ENCODE measurements at regions not wholly inside any gene's neighbourhood (a gene's known extent, or its start where the extent isn't known, plus 50 kb on each side); places are given as distances from the start of the nearest gene placed in this dataset.

DNA sequence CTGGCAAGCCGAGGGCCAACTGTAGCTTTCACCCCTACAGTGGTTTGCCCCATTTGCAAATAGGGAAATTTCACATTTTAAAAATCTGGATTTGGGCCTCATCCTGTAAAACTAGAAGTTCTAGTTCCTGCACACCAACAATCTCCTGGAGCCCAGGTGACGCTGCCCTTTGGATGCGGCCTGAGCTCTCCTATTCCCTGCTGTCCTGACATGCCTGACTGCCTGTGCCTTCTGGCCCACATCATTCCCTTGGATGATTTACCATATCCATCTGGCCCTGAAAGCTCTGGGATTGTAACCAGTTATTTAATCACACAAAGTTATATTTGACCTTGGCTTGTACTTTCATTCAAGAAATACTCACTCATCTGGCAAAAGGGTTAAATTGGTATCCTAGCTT is 272.3 kb downstream of the ARRDC4 start:
- ATAC-seq = no peak
- FAIRE-seq = no peak
- TF ChIP-seq, protein P1, sequence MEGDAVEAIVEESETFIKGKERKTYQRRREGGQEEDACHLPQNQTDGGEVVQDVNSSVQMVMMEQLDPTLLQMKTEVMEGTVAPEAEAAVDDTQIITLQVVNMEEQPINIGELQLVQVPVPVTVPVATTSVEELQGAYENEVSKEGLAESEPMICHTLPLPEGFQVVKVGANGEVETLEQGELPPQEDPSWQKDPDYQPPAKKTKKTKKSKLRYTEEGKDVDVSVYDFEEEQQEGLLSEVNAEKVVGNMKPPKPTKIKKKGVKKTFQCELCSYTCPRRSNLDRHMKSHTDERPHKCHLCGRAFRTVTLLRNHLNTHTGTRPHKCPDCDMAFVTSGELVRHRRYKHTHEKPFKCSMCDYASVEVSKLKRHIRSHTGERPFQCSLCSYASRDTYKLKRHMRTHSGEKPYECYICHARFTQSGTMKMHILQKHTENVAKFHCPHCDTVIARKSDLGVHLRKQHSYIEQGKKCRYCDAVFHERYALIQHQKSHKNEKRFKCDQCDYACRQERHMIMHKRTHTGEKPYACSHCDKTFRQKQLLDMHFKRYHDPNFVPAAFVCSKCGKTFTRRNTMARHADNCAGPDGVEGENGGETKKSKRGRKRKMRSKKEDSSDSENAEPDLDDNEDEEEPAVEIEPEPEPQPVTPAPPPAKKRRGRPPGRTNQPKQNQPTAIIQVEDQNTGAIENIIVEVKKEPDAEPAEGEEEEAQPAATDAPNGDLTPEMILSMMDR (IDR thresholded peaks at IDR 0.05) = no peak
- Histone ChIP-seq H3K4me1 (no peaks in the 10 kb centered on the region), H3K27ac (no peak overlapping the region), H3K27me3 (no peaks in the 10 kb centered on the region), H3K4me3 (no peak overlapping the region), H3K36me3 (no peaks in the 10 kb centered on the region), H3K9me3 (no peaks in the 10 kb centered on the region)
- DNase-seq = no peak
- 83 to 94% methylated on average over 3 of the region's 3 CpGs for WGBS, 2 donors
- intact Hi-C loops (cut with DNase I) = no loop called here

DNA sequence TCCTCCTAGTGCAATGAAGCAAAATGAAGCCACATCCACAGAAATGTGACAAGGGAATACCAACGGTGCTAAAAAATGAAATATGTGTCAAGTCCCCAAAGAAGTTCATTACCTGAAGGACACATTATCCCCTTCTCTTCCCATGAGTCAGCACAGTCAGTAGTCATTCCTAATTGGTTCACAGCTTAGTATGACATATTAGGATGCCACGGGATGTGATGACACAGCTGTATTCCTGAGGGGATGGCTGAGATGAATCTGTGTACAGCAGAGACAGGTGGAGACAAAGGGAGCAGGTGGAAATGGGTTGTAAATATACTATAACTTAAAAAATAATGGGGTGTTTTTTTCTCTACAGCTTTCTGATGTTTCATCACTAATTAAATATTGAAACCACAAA is 273.4 kb downstream of the ARRDC4 start:
- TF ChIP-seq, protein P1 (IDR thresholded peaks at IDR 0.05) = no peak
- H3K9me3 ChIP-seq = no peaks in the 10 kb centered on the region
- H3K27me3 ChIP-seq = peaks cover 0 to 4% (median 0%) of the 10 kb centered on the region in 4 donors
- intact Hi-C loops (cut with DNase I) = no loop called here
- FAIRE-seq = no peak
- H3K27ac ChIP-seq = no peak overlapping the region
- 49 to 53% methylated on average over 2 of the region's 2 CpGs for WGBS, 2 donors
- no peaks in the 10 kb centered on the region for H3K36me3 ChIP-seq
- no peak for ATAC-seq
- no peaks in the 10 kb centered on the region for H3K4me1 ChIP-seq
- no peak for DNase-seq
- no peak overlapping the region for H3K4me3 ChIP-seq

GRCh38 chr15:98240303-98240702 is 279.8 kb downstream of the ARRDC4 start:
- Histone ChIP-seq H3K27ac (no peak overlapping the region), H3K27me3 (peaks cover 0 to 4% (median 0%) of the 10 kb centered on the region in 4 donors), H3K36me3 (no peaks in the 10 kb centered on the region), H3K9me3 (no peaks in the 10 kb centered on the region), H3K4me3 (no peak overlapping the region), H3K4me1 (no peaks in the 10 kb centered on the region)
- TF ChIP-seq, protein P1 (IDR thresholded peaks at IDR 0.05) = no peak
- DNase-seq (no peak), FAIRE-seq (no peak), ATAC-seq (no peak)
- intact Hi-C loops (cut with DNase I) = no loop called here
- WGBS, 2 donors = 2% methylated on average over 1 of the region's 1 CpG; no CpG with 5 or more reads in 1 of the 2 donors

GRCh38 chr15:98241032-98241554 is 280.6 kb downstream of the ARRDC4 start:
- 43 to 58% methylated on average over 3 of the region's 3 CpGs for WGBS, 2 donors
- Histone ChIP-seq H3K4me1 (no peaks in the 10 kb centered on the region), H3K4me3 (no peak overlapping the region), H3K27ac (no peak overlapping the region), H3K9me3 (no peaks in the 10 kb centered on the region), H3K36me3 (no peaks in the 10 kb centered on the region), H3K27me3 (peaks cover 0 to 4% (median 0%) of the 10 kb centered on the region in 4 donors)
- FAIRE-seq (no peak), ATAC-seq (no peak), DNase-seq (no peak)
- TF ChIP-seq, protein P1 (IDR thresholded peaks at IDR 0.05) = no peak
- intact Hi-C loops (cut with DNase I) = no loop called here

DNA sequence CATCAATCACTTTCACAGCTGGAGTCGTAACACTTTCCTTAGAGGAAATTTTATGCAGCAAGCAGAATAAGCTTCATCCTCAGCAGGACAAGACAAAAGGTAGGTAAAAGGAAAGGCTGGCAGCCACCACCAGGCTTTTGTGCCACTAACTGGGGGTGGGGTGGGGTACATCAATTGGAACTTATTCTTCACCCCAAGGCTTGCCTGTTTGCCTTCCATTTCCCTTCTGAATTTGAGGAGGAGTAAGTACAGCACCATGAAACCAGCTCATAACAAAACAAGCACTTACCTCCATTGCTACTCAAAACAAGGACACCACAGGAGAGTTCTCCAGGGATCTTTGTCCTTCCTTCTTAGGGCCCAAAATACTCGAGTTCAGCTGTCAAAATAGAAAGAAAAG is 296.8 kb downstream of the ARRDC4 start:
- no peaks in the 10 kb centered on the region for H3K27me3 ChIP-seq
- H3K9me3 ChIP-seq = no peaks in the 10 kb centered on the region
- H3K27ac ChIP-seq = no peak overlapping the region
- intact Hi-C loops (cut with DNase I) = no loop called here
- TF ChIP-seq, protein P1 (IDR thresholded peaks at IDR 0.05) = no peak
- DNase-seq (no peak), FAIRE-seq (no peak), ATAC-seq (no peak)
- WGBS, 2 donors = 12 to 18% methylated on average over 2 of the region's 2 CpGs
- no peaks in the 10 kb centered on the region for H3K36me3 ChIP-seq
- H3K4me1 ChIP-seq = no peaks in the 10 kb centered on the region
- H3K4me3 ChIP-seq = no peak overlapping the region
